Loucy (cell line): ENCODE measurements at regions not wholly inside any gene's neighbourhood (a gene's known extent, or its start where the extent isn't known, plus 50 kb on each side); places are given as distances from the start of the nearest gene placed in this dataset.

Experiments used
- EZH2phosphoT487 ChIP-seq: fragments of 200-600 bp; IDR thresholded peaks from 2 replicates; pipeline ENCODE4 v1.6.1; 2018; ENCODE audit warnings: antibody characterized with exemption, mild to moderate bottlenecking, moderate library complexity, borderline replicate concordance
- TF ChIP-seq, protein P1 (sequence below): fragments of 200-600 bp; sonication (generic); conservative IDR thresholded peaks from 2 replicates; pipeline ENCODE4 v1.5.1; 2014; ENCODE audit warnings: mild to moderate bottlenecking, antibody characterized with exemption, low read length

GRCh38 chr3:34077417-34078195 lies 279.2 kb downstream of the PDCD6IP start:
- TF ChIP-seq, protein P1, sequence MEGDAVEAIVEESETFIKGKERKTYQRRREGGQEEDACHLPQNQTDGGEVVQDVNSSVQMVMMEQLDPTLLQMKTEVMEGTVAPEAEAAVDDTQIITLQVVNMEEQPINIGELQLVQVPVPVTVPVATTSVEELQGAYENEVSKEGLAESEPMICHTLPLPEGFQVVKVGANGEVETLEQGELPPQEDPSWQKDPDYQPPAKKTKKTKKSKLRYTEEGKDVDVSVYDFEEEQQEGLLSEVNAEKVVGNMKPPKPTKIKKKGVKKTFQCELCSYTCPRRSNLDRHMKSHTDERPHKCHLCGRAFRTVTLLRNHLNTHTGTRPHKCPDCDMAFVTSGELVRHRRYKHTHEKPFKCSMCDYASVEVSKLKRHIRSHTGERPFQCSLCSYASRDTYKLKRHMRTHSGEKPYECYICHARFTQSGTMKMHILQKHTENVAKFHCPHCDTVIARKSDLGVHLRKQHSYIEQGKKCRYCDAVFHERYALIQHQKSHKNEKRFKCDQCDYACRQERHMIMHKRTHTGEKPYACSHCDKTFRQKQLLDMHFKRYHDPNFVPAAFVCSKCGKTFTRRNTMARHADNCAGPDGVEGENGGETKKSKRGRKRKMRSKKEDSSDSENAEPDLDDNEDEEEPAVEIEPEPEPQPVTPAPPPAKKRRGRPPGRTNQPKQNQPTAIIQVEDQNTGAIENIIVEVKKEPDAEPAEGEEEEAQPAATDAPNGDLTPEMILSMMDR: no peak
- TF ChIP-seq EZH2phosphoT487: no peak
